ENCODE measurements at regions not wholly inside any gene's neighbourhood (a gene's known extent, or its start where the extent isn't known, plus 50 kb on each side); places are given as distances from the start of the nearest gene placed in this dataset.

GRCh38 chr6:113662093-113662665 is 195.0 kb upstream of the MARCKS start:
- TF ChIP-seq CTCF (IDR thresholded peaks at IDR 0.05), result no peak
- TF ChIP-seq POLR2AphosphoS5 (IDR thresholded peaks at IDR 0.05; ENCODE audit: low read depth, low read length), result no peak
- TF ChIP-seq REST (IDR thresholded peaks at IDR 0.05; ENCODE audit: insufficient read depth in 1 of 2, low read depth in 2 of 2, low read length in 1 of 2), result no peak
- no peak for TF ChIP-seq SIN3A (IDR thresholded peaks at IDR 0.05; ENCODE audit: borderline replicate concordance, insufficient read depth, low read depth, low read length)
- no peak for TF ChIP-seq TCF7L2 (IDR thresholded peaks at IDR 0.05; ENCODE audit: low read depth, low read length)
